Nephron progenitor cell (in vitro differentiated cells): ENCODE measurements at regions not wholly inside any gene's neighbourhood (a gene's known extent, or its start where the extent isn't known, plus 50 kb on each side); places are given as distances from the start of the nearest gene placed in this dataset.

Experiments
- DNase-seq: peaks from one replicate; pipeline ENCODE4 v3.0.0; 2021
- H3K27ac Mint-ChIP-seq: 2 replicates; pipeline ENCODE4 v1.8.0; 2021; ENCODE audit warnings: mild to moderate bottlenecking, moderate library complexity, mixed read lengths
- H3K27me3 Mint-ChIP-seq: 2 replicates; pipeline ENCODE4 v1.8.0; 2021; ENCODE audit warnings: mild to moderate bottlenecking, low read depth, mixed read lengths; ENCODE audit not compliant: poor library complexity
- H3K36me3 Mint-ChIP-seq: 2 replicates; pipeline ENCODE4 v1.8.0; 2021; ENCODE audit warnings: low read depth, mixed read lengths
- H3K4me1 Mint-ChIP-seq: 2 replicates; pipeline ENCODE4 v1.8.0; 2021; ENCODE audit warnings: mixed read lengths
- H3K4me3 Mint-ChIP-seq: 2 replicates; pipeline ENCODE4 v1.8.0; 2021; ENCODE audit warnings: mild to moderate bottlenecking, moderate library complexity, mixed read lengths
- H3K9me3 Mint-ChIP-seq: 2 replicates; pipeline ENCODE4 v1.8.0; 2021; ENCODE audit warnings: mild to moderate bottlenecking, moderate library complexity, mixed read lengths
- CTCF ChIP-seq: fragments of 200-600 bp; sonication (generic); IDR thresholded peaks from 2 replicates; pipeline ENCODE4 v1.5.0; 2021; ENCODE audit warnings: antibody characterized with exemption

- Mint-ChIP-seq H3K27ac (no peak overlapping the region), H3K4me1 (peaks cover 6% of the 10 kb centered on the region), H3K27me3 (peaks cover 4% of the 10 kb centered on the region), H3K36me3 (peaks cover 5% of the 10 kb centered on the region), H3K4me3 (no peak overlapping the region), H3K9me3 (peaks cover 7% of the 10 kb centered on the region)
- DNase-seq = no peak
- no peak for TF ChIP-seq CTCF
These were observed 393.9 kb downstream of the ADAMTS20 start for GRCh38 chr12:43158126-43158525.

- no peak overlapping the region for H3K4me3 Mint-ChIP-seq
- peaks cover 18% of the 10 kb centered on the region for H3K4me1 Mint-ChIP-seq
- peaks cover 4% of the 10 kb centered on the region for H3K27me3 Mint-ChIP-seq
- no peaks in the 10 kb centered on the region for H3K9me3 Mint-ChIP-seq
- no peak for DNase-seq
- H3K36me3 Mint-ChIP-seq = no peaks in the 10 kb centered on the region
- no peak overlapping the region for H3K27ac Mint-ChIP-seq
- TF ChIP-seq CTCF = no peak
These were observed 396.6 kb downstream of the ADAMTS20 start for GRCh38 chr12:43155376-43155775.

- Mint-ChIP-seq H3K27ac (no peak overlapping the region), H3K9me3 (no peaks in the 10 kb centered on the region), H3K4me1 (peaks cover 17% of the 10 kb centered on the region), H3K27me3 (peaks cover 4% of the 10 kb centered on the region), H3K36me3 (no peaks in the 10 kb centered on the region), H3K4me3 (no peak overlapping the region)
- no peak for TF ChIP-seq CTCF
- DNase-seq = no peak
These were observed 397.4 kb downstream of the ADAMTS20 start for GRCh38 chr12:43154498-43155045.

GRCh38 chr12:43151441-43151981, 400.5 kb downstream of the ADAMTS20 start:
- no peak for DNase-seq
- H3K36me3 Mint-ChIP-seq = no peaks in the 10 kb centered on the region
- no peak for TF ChIP-seq CTCF
- no peaks in the 10 kb centered on the region for H3K9me3 Mint-ChIP-seq
- H3K27me3 Mint-ChIP-seq = no peaks in the 10 kb centered on the region
- peak overlapping the region; percentile 49 for H3K27ac Mint-ChIP-seq
- no peak overlapping the region for H3K4me3 Mint-ChIP-seq
- peaks cover 14% of the 10 kb centered on the region for H3K4me1 Mint-ChIP-seq

GRCh38 chr12:43148691-43149090, 403.3 kb downstream of the ADAMTS20 start:
- Mint-ChIP-seq H3K36me3 (no peaks in the 10 kb centered on the region), H3K9me3 (no peaks in the 10 kb centered on the region), H3K27ac (no peak overlapping the region), H3K4me1 (peaks cover 14% of the 10 kb centered on the region), H3K27me3 (no peaks in the 10 kb centered on the region), H3K4me3 (no peak overlapping the region)
- DNase-seq = no peak
- no peak for TF ChIP-seq CTCF

- no peak for TF ChIP-seq CTCF
- Mint-ChIP-seq H3K36me3 (no peaks in the 10 kb centered on the region), H3K9me3 (no peaks in the 10 kb centered on the region), H3K4me1 (peaks cover 9% of the 10 kb centered on the region), H3K4me3 (no peak overlapping the region), H3K27me3 (peaks cover 7% of the 10 kb centered on the region), H3K27ac (no peak overlapping the region)
- DNase-seq = no peak
These were observed 404.1 kb downstream of the ADAMTS20 start for GRCh38 chr12:43147878-43148277.
